HG03175 (cell line): ENCODE measurements at regions not wholly inside any gene's neighbourhood (a gene's known extent, or its start where the extent isn't known, plus 50 kb on each side); places are given as distances from the start of the nearest gene placed in this dataset.
"Not testable (repeated sequence)": the region's sequence is repeated elsewhere in the genome, so short reads cannot be mapped to it uniquely, and the experiment has no call there.

ENCODE experiments used
- ATAC-seq: cut with Tn5 transposase; IDR thresholded peaks from one replicate; pipeline ENCODE4 v1.9.1; 2021; ENCODE audit warnings: mild to moderate bottlenecking, moderate library complexity; ENCODE audit not compliant: unreplicated experiment

DNA sequence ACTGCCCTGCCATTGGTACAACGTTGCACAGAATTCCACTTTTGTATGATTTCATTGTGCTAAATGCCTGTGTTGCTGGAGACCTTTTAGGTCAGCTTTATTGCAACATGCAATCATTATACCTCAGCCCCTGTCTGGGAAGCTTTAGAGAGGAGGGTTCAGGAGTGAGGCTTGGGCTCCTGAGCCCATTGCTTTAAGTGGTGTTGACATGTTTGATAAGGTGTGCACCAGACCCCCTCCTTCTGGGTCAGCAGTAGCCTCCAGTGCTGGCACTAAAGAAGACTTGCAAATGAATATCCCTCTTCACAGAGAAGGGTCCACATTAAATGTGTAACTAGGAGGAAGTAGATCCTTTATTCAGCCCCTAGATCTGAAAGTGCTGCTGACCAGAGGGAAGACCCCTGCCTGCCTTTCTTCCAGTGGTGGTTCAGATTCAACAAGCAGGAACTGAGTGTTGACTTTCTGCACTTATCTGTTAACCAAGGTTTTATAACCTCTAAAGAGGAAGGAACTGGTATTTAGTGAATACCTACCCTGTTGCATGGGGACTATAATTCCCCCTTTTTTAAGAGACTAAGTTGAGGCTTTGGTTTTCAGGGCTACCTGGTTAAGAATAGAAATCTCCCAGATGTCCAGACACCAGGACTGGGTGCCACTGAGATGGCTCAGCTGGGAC, 369.4 kb upstream of the IGFBP3 start:
- ATAC-seq, result no peak

DNA sequence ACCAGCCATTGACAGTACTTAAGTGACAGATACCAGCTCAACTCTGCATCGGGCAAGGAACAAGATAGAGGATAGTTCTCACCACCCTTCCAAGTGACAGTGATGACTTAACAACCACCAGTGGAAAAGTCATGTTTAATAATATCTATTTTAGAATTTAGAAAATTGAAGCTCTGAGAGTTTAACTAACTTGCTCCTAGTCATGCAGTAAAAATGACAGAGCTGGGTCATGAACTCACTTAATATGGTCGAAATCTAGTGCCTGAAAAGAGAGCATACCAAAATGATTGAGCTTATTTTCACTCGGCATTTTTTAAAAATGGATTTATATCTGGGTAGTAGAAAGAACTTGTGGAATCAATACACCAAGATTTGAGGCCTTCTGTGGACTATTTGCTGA, 367.8 kb upstream of the IGFBP3 start:
- ATAC-seq, result no peak

DNA sequence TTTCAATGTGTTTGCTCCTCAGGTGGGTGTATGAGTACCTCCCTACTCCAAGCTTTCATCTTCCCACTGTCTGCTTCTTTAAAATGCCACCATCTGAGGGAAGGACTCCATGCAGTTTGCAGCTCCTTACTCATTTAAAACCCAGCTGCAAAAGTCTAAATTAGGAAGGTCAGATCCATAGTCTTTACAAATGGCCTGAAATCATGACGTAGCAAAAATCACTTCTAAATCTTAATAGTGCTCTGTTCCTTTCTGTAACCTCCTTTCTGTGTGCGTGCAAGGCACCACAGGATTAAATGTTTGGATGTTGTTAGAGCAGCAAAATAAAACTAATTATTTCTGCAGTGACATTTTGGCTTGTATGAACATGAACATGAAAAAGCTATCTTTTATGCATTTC, 366.9 kb upstream of the IGFBP3 start:
- ATAC-seq, result no peak

DNA sequence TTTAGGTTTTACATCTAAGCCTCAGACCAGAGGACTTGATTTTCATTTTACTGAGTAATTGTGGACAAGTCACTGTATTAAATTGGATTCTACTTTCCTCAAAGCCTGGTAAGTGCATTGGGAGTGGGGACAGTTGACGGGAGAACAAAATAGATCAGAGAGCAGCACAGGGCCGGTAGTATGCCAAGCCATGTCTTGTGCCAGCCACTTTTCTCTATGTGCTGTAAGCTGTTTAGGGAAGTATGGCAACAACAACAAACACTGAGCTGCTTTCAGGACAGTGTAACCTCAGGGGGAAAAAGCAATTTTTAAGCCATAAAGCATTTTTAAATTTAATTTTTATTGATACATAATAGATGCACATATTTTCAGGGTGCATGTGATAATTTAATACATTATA, 365.9 kb upstream of the IGFBP3 start:
- no peak for ATAC-seq

DNA sequence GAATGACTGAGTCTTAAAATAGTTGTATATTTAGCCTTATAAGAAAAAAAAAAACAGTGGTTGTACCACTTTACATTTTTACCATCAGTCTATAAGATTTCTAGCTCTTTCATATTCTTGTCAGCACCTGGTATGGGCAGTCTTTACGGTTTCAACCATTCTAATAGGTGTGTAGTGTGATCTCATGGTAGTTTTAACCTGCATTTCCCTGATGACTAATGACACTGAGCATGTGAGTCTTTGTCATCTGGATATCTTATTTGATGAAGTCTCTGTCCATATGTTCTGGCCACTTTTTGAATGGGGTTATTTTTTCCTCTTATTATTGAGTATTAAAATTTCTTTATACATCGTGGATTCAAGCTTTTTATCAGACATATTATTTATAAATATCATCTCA, 365.3 kb upstream of the IGFBP3 start:
- ATAC-seq, result no peak

DNA sequence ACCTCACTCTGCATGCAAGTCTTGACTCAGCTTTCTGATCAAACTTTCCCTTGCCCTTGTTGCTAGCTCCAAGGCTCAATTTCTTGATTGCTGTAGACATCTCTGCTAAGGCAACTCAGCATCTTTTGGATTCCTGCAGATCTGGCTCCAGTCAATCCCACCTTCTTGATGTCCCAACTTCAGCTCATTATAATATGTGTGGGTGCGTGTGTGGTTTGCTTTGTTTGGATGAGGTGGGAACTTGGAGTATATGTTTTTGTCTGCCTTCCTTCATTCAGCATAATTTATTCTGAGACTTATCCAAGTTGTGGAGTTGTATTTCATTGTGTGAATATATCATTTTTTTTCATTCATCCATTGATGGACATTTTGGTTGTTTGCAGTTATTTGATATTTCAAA, 364.8 kb upstream of the IGFBP3 start:
- no peak for ATAC-seq

DNA sequence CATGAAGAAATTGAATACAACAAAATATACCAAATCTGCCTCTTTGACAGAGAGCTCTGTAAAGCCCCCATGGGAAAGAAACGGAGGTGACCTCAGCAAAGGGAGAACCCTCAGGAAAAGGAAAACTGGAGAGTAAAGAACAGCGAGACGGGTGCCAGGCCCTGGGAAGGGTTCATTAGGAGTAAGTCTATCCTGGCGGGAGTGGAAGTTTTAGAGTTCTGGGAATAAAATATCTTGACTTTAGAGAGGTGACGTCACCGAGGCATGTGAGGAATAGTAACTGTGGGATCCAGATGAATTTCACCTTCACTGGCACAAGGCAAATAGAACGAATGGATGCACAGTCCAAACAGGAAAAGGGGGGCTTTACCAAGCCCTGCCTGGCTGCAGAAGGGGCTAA, 362.8 kb upstream of the IGFBP3 start:
- ATAC-seq, result no peak

DNA sequence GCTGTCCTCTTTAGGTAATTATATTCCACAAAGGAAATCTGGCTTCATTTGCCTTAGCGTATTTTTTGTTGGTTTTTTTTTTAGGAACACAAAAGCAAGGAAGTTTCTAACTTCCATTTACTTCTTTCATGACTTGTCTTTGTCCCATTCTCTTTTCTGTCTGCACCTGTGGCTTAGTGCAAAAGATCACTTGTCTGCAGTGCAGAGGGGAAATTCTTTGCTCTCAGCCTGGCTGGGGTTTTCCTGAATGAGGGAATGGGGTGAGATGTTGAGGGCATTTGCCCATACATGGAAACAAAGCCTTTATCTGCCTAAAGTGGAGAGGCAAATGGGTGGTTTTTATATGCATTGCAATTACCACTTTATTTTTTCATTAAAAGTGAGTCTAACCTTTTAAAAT, 361.1 kb upstream of the IGFBP3 start:
- no peak for ATAC-seq

DNA sequence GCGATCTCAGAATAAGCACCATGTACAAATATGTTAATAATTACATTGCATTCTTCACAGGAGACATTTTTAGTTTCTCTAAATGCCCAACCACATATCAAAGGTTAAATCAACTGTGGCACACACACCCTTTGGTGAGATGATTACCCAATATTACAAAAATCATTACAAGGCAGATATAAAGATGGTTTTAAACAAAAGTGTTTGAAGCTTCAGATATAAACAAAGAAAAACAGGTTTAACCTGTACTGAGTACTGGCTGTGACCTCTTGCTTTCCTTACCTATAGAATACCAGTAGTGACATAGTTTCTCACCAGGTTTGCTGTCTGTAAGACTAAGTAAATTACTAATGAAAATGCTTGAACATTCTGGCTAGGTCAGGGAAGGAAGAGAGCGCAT, 360.0 kb upstream of the IGFBP3 start:
- ATAC-seq, result no peak

DNA sequence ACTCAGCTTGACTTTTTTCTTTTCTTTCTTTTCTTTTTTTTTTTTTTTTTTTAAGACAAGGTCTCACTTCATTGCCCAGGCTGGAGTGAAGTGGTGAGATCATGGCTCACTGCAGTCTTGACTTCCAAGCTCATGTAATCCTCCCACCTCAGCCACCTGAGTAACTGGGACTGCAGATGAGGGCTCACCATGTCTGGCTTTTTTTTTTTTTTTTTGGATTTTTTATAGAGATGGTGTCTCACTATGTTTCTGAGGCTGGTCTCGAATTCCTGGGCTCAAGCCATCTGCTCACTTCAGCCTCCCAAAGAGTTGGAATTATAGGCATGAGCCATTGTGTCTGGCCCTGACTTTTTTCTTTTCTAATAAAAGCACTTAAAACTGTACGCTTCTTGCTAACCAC, 358.2 kb upstream of the IGFBP3 start:
- ATAC-seq, result no peak

DNA sequence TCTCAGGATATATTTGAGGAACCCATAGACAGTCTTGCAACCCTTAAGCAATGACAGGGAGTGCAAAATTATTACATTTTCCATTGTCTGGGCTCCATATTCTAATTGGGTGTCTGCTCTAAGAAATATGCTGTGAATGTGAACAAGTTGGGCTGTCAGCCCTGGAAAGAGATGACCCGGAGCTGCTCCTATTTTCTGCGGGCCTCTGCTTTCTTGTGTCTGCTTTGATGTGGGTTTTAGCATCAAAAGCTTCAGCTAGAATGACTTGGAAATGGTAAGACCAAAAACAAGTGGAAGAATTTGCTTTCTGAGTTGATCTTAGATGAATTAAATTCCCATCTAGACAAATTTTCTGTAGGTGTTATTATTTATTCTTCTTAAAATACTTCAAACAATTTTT, 343.6 kb upstream of the IGFBP3 start:
- no peak for ATAC-seq

DNA sequence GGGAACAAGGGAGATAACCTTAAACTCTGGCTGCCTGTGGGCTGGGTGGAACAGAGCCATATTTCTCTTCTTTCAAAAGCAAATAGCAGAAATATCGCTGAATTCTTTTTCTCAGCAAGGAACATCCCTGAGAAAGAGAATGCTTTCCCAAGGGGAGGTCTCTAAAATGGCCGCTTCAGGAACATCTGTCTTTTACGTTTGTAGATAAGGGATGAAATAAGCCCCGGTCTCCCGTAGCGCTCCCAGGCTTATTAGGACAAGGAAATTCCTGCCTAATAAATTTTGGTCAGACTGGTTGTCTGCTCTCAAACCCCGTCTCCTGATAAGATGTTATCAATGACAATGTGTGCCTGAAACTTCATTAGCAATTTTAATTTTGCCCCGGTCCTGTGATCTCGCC, 340.6 kb upstream of the IGFBP3 start:
- not testable (repeated sequence) for ATAC-seq

DNA sequence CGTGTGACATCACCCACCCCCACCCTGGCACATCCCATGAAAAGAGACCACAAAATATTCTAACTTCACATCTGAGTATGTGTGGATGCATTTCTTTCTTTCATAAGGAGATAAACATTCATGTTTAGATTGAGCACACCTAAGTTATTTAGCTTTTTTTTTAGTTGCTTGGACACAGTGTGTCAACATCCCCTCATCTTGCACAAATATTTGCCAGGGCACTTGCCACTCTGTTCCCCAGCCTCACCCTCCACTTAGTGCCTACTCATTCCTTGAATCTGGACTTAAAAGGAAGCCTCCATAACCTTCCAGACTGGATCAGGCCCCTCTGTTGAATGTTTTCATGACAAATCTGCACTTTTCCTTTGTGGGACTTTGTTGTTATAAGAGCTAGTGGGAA, 338.9 kb upstream of the IGFBP3 start:
- ATAC-seq, result no peak

DNA sequence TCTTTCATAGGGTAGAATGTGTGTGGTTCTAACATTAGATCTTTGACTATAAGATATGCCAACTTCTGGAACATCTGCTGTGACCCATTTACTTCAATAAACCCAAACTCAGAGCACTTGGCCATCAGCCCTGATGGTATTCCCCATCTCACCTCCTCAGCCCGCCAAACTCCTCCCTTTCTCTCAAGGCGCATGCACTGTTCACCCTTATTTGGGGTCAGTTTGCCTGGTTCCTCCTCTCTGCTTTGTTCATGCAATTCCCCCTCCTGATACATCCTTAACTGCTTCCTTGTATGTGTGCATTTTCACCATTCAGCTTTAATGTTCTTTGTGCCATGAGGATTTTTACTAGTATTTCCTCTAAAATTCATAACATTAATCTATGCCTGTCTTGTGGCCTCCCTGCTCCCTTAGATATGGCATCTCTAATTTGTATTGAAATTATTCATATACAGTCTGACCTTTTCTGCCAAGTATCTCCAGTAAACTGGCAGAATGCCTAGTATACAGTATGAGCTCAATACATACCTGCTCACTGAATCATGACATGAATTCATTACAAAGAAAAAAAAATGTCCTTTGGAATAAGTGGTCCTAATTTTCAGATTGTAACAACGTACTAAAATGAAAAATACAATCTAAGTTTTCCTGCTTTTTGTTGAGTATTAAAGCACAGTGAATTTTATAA, 336.8 kb upstream of the IGFBP3 start:
- no peak for ATAC-seq

DNA sequence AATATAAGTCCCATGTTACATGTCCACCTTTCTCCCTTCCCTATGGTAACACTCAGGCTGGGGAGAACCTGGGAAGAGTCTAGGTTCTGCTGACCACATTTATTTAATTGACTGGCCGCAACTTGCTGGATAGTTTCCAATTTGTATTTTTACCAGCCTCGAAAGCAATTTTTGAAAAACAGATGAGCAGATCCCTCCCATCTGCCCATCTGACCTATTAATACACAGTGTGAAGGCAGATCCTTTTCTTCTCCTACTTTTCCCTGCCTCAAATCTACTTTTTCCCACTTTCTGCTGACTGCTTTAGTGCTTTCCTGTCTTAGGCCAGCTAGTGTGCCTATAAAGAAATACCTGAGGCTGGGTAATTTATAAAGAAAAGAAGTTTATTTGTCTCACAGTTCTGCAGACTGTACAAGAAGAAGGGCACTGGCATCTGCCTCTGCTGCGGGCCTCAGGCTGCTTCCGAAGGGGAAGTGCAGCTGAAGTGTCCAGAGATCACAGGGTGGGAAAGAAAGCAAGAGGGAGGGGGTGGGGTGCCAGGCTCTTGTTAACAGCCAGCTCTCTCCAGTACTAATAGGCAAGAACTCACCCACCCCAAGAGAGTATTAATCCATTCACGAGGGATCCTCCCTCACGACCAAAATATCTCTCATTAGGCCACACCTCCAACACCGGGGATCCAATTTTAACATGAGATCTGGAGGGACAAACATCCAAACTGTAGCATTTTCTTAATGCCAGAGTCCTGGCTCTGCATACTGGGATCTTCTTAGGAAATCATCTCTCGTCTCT, 336.0 kb upstream of the IGFBP3 start:
- no peak for ATAC-seq

DNA sequence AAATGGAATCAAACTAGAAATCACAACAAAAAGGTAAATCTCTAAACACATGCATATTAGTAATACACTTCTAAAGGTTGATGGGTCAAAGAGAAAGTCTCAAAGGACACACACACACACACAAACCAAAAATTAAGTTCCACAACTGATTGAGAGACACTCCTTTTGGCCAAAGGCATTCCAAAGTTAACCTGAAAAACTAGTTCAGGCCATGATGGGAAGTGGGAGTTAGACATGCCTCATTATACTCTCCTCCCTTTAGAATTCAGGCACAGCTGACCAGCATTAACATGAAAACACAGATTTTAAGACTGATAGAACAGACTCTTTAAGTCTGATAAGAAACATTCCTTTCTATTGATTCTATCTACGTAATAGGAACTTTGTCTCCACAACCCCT, 332.4 kb upstream of the IGFBP3 start:
- ATAC-seq, result no peak

DNA sequence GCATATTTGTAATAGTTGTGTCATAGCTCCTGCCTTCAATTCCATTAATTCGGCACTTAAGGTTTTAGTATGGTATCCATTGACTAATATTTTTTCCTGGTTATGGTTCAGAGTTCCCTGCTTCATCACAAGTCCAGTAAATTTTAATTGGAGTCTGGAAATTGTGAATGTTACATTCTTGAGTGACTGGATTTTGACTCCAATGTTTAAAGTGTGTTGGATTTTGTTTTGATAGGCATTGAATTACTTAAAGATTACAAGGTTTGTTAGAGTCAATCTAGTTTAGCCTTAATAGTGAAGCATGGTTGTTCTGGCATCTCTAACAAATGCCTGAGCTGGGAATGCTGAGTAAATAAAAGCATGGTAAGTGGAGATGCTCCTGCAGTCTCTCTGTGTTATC, 326.6 kb upstream of the IGFBP3 start:
- ATAC-seq, result no peak

DNA sequence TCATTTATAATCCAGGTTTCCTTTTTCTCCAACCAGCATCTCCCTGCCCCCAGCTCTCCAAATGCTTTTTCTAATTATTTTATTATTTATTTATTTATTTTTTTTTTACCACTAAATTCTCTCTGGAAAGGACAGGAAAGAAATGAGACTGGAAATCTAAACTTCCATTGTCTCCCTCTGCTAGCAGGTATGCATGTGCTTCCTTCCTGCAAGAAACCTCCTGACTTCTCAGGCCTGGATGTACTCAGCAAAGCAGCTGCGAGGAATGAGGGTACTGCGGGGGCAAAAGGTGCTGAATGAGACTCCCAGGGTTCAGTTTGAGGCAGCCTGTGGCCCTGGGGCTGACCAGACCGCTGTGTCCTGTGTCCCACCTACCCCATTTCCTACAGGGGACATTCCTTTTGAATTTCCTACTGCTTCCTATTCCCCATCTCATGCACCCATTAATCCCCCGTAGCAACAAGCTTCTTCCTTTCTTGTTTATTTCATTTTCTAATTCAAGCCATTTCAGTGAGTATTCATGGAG, 324.6 kb upstream of the IGFBP3 start:
- ATAC-seq, result no peak

DNA sequence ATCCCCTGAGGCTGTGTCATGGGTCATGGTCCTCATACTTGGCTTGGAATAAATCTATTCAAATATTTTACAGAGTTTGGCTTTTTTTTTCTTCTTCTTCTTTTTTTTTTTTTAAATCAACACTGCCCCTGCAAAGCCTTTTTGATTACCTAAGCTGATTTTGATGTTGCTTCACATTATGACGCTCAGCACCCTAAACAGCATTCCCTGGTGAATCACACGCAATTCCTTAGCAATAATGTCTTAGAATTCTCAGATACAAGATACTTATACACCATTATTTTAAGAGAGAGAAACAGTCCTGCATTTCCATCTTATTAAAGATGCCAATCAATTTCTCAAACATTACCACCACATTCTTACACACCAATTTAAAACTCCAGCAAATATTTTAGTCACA, 323.7 kb upstream of the IGFBP3 start:
- no peak for ATAC-seq

DNA sequence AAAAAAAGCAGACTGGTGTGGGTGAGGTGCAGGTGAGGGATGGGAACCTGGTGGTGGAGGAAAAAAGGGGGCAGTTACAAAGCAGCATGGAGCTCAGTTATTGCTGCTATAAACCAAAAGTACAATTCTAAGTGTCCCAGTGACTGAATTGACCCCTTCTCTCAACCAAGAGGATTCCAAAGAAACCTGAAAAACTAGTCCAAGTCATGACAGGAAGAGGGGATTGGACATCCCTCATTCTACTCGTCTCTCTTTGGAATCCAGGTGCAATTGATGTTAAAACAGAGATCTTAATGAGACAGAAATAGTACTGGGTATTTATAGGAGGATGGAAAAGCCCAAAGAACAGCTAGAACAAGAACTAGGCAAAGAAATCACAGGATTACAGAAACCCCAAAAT, 322.3 kb upstream of the IGFBP3 start:
- no peak for ATAC-seq

DNA sequence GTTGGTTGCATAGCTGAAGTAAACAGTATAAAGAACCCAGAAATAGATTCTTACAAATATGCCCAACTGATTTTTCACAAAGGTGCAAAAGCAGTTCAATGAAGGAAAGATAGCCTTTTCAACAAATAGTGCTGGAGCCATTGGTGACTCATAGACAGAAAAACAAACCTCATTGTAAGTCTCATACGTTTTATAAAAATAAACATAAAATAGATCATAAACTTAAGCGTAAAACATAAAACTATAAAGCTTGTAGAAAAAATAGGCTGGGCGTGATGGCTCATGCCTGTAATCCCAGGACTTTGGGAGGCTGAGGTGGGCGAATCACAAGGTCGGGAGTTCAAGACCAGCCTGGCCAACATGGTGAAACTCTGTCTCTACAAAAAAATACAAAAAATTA, 318.8 kb upstream of the IGFBP3 start:
- no peak for ATAC-seq

DNA sequence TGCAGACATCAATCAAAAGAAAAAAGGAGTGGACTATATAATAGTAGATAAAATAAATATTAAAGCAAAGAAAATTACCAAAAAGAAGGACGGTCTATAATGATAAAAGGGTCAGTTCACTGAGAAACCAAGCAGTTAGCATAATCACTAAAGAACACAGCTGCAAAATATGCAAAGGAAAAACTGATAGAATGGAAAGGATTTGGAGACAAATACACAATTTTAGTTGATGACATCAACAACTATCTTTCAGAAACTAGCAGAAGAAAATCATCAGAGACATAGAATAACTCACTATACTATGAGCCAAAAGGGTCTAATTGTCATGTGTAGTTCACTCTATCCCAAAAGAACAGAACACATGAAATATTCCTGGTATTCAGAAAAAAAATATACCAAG, 316.4 kb upstream of the IGFBP3 start:
- ATAC-seq, result no peak
